NOMO-1 (cell line): ENCODE measurements at regions not wholly inside any gene's neighbourhood (a gene's known extent, or its start where the extent isn't known, plus 50 kb on each side); places are given as distances from the start of the nearest gene placed in this dataset.
A peak's percentile ranks its signal among the peaks of the same experiment; 100 is the strongest.

Experiments
- DNase-seq, 2 experiments: peaks; one replicate each; lab custom pipeline; 2025; ENCODE audit not compliant: unreplicated experiment in 2 of 2; lab: John Stamatoyannopoulos, UW

DNA sequence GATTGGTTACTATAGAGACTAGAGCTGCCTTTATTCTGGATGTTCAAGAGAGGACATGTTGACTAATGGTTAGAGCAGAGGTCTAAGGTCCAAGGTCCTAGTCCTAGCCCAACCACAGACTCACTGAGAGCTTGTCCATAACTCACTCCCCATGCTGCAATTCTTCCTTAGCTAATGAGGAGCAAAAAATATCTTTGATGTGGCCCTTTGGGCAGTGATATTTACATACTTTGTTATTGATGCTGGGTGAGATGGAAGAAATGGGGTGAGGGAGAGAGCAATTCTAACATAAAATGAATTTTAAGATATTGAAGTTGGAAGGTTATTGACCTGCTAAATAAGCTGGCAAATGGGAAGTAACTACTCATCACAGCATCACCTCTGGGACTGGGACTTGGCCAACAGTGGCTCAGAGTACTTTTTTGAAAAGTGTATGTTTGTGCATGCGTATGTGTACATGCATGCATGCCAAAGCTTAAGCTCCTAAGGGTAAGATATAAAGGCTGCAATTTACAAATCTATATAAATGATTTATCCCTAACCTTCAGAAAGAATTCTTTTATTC lies 58.0 kb upstream of the ANKRD55 start:
- DNase-seq = no peak

- DNase-seq = peak in 1 of 2 experiments; percentile 0
These were observed 57.4 kb upstream of the ANKRD55 start for GRCh38 chr5:56290378-56291078.

DNA sequence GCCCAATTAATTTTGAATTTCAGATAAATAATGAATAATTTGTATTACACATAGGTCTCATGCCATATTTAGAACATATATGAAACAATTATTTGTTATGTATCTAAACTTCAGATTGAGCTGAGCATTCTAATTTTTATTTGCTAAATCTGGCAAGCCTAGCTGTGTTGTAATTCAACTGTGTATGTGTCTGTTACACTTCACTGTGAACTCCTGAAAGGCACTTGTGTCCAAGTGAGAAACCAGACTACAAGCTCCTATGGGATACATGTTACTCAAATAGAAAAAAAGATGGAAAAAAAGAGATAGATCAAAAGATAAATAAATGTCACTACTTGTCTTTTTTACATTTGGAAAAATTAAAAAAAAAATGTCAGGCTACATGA lies 56.5 kb upstream of the ANKRD55 start:
- DNase-seq = no peak

DNA sequence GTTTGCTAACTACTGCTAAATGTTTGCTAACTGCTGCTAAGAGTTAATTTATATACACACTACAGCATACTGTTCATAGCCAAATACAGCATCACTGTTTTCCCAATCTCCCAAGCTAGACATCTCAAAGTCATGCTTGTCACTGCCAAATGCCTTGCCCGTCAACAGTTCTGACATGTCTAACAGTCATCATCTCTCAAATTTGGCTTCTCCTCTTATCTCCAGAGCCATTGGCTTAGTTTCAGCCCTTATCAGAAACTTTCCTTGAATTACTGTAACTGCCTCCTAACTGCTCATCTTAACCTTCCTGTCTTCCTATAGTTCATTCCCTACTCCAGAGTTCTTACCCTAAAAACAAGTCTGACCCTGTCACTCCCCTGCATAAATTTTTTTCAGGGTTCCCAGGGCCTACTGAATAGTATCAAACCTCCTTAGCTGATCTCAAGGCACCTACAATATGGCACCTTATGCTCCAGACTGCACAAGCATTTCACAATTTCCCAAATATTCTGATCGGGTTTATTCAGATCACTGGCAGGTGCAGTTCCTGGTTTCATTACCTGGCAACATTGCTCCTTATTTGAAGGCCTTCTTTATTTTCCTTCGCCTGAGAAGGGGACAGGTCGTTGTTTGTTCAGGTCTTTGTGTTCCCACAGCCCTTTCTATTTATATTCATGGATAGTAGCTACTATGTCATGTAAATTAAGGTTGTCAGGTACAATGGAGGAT lies 55.9 kb upstream of the ANKRD55 start:
- DNase-seq = no peak

GRCh38 chr5:56286015-56286884 lies 53.1 kb upstream of the ANKRD55 start:
- DNase-seq = no peak

DNA sequence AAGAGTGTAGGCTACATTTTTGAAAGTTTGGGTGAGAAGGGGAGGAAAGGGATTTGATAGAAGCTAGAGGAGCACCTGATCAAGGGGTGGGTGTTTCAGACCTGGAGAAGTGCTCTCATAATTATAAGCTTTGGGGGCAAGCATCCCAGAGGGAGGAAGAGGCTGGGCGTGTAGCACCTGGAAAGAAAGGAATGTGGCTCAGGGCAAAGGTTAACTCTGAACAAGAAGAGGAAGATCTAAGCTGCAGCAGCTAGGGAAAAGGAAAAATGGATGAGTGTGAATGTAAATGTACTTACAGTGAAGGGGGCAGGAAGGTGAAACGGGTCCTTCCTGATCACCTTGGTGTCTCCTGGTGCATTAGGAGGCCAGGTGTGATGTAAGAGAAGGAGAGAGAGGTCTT lies 49.8 kb upstream of the ANKRD55 start:
- no peak for DNase-seq
